Natural killer cell treated with Interleukin-12 subunit alpha and Interleukin-12 subunit beta and Interleukin-15 and Interleukin-18, amount 100 ng/mL, for 72 hours (primary cell): ENCODE measurements at regions not wholly inside any gene's neighbourhood (a gene's known extent, or its start where the extent isn't known, plus 50 kb on each side); places are given as distances from the start of the nearest gene placed in this dataset.
A peak's percentile ranks its signal among the peaks of the same experiment; 100 is the strongest.

ENCODE experiments used
- ATAC-seq, 2 donors: fragments of 150-1000 bp; cut with Tn5 transposase in 1 of 2; sonication (Bioruptor Pico), chemical (Tn5 transposase) in 1 of 2; 2 replicates each; pipeline ENCODE4 v1.10.0; 2021
- DNase-seq: peaks from one replicate; pipeline ENCODE4 v3.0.0; 2022; ENCODE audit warnings: low spot score
- H3K27ac Mint-ChIP-seq, 2 donors: 1 replicate in 1 of 2; 2 replicates in 1 of 2; pipeline ENCODE4 v1.8.0; 2022; ENCODE audit warnings: mixed read lengths in 2 of 2, mild to moderate bottlenecking in 1 of 2, moderate library complexity in 1 of 2
- H3K27me3 Mint-ChIP-seq, 2 donors: 1 replicate in 1 of 2; 2 replicates in 1 of 2; pipeline ENCODE4 v1.8.0; 2022; ENCODE audit warnings: mixed read lengths in 2 of 2
- H3K36me3 Mint-ChIP-seq: one replicate; pipeline ENCODE4 v1.8.0; 2022; ENCODE audit warnings: mixed read lengths
- H3K4me1 Mint-ChIP-seq, 2 donors: 1 replicate in 1 of 2; 2 replicates in 1 of 2; pipeline ENCODE4 v1.8.0; 2022; ENCODE audit warnings: low read depth in 2 of 2, mixed read lengths in 2 of 2, mild to moderate bottlenecking in 1 of 2
- H3K4me3 Mint-ChIP-seq: one replicate; pipeline ENCODE4 v1.8.0; 2022; ENCODE audit warnings: mixed read lengths
- H3K9me3 Mint-ChIP-seq: 2 replicates; pipeline ENCODE4 v1.8.0; 2022; ENCODE audit warnings: mixed read lengths

DNA sequence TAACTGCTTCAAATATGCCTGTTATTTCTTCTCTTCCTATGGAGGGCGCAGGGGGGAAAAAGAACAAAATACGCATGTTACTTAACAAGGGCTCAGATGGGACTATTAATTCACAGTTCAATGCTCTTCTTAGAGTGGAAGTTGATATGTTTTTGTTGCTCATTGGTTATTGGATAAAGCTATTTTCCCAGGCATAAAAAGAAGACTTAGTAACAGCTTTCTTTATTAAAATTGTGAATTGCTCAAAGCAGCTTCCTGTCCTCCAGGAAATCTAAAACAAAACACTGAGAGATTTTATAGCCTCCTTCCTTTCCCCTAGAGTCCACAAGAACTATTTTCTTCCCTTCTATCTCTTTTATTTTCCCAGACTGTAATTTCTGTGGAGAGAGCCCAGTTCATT, 180.8 kb downstream of the SH3BP4 start:
- no peak for DNase-seq
- no peaks in the 10 kb centered on the region for H3K9me3 Mint-ChIP-seq
- H3K36me3 Mint-ChIP-seq, result no peaks in the 10 kb centered on the region
- H3K4me3 Mint-ChIP-seq, result no peak overlapping the region
- no peak for ATAC-seq
- H3K27ac Mint-ChIP-seq, result no peak overlapping the region
- peaks cover 0 to 5% of the 10 kb centered on the region in 2 donors for H3K4me1 Mint-ChIP-seq
- H3K27me3 Mint-ChIP-seq, result peaks cover 22 to 30% of the 10 kb centered on the region in 2 donors

DNA sequence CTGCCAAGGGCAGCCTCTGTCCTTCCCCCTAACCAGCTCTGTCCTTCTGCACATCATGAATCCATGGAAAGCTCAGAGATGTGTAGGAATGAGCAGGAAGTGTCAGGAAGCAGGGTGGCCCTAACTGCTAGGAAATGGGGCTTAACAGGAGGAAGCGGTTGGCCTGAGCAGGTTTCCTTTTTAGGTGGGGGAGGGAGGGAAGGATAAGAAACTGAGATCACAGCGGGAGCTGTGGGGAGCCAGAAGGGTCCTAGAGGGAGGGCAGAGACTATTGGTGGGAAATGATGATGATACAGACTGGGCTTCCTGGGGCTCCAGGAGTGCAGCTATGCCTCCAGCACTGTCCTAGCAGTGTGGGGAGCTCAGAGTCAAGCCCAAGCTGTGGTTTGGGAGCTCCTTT, 182.0 kb downstream of the SH3BP4 start:
- Mint-ChIP-seq H3K36me3 (no peaks in the 10 kb centered on the region), H3K4me1 (peaks cover 0 to 5% of the 10 kb centered on the region in 2 donors), H3K4me3 (no peak overlapping the region), H3K27ac (no peak overlapping the region), H3K27me3 (peaks cover 19 to 30% of the 10 kb centered on the region in 2 donors), H3K9me3 (no peaks in the 10 kb centered on the region)
- ATAC-seq, result peak in 1 of 2 donors; percentile 40
- DNase-seq, result no peak

DNA sequence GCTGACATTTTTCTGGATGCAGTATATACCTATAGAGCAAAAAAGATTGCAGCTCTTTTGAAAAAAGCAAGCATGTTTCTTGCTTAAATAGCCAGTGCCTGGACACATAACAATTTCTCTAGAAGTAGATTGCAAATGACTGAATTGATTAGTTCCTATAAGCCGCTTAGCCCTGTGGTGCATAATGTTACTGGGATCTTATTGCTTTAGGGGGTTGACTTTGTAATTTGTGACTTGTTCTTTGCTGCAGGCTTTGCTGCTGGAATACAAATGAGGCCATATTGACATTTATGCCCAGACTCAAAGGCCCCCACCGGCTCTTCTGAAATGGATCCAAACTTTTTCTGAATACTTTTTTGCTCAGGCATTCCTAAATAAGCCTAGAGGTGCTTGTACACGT, 182.6 kb downstream of the SH3BP4 start:
- Mint-ChIP-seq H3K27ac (no peak overlapping the region), H3K4me3 (no peak overlapping the region), H3K4me1 (peaks cover 0 to 5% of the 10 kb centered on the region in 2 donors), H3K27me3 (peaks cover 19 to 30% of the 10 kb centered on the region in 2 donors), H3K36me3 (no peaks in the 10 kb centered on the region), H3K9me3 (no peaks in the 10 kb centered on the region)
- no peak for ATAC-seq
- no peak for DNase-seq

DNA sequence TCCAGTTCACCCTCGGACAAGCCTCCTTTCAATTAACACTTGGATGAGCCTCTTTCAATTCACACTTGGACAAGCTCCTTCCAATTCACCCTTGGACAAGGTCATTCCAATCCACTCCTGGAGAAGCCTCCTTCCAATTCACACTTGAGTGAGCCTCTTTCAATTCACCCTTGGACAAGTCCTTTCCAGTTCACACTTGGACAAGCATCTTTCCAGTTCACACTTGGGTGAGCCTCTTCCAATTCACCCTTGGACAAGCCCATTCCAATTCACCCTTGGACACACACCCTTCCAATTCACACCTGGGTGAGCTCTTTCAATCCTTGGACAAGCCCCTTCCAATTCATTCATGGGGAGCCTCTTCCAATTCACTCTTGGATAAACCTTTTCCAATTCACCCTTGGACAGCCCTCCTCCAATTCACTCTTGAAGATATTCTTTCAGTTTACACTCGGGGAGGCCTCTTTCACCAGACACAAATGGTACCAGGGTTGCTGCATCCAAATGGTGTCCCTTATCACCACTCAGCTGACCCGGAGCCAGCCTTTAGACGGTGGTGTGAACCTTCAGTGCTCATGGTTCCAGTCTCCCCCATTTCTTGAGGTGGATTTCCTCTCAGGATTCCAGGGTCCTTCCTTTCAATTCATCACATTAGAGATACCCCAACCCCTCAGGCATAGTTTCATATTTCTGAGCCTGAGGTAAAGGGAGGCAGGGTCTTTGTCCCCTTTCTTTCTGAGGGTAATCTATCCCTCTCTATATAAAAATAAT, 183.6 kb downstream of the SH3BP4 start:
- ATAC-seq, result no peak
- Mint-ChIP-seq H3K9me3 (no peaks in the 10 kb centered on the region), H3K4me1 (peaks cover 0 to 5% of the 10 kb centered on the region in 2 donors), H3K36me3 (no peaks in the 10 kb centered on the region), H3K27ac (no peak overlapping the region), H3K4me3 (no peak overlapping the region), H3K27me3 (peaks cover 19 to 35% of the 10 kb centered on the region in 2 donors)
- no peak for DNase-seq

DNA sequence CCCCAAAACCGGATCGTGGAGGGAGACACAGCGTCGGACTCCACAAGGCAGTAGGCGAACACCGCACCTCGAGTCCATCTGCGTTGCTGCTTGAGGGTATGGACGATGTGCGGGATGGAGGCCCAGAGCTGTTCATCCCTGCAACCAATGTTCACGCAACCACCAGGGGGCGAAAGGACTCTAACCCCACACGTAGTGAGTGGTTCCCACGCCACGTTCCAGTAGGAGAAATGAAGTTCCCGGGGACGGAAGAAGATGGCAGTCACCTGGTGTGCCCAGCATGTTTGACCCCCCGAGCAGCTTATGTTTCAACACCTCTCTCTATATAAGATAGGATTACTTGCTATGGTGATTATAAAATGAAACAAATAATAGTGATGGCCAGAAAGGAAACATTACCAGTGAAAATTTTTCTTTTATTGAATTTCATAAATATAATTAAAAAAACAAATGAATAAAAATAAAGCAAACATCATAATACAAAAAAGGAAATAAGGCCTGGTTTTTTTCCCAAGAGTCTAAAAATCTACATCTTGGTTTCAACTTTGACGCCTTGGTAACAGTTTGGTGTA, 184.3 kb downstream of the SH3BP4 start:
- no peak overlapping the region for H3K4me3 Mint-ChIP-seq
- no peaks in the 10 kb centered on the region for H3K36me3 Mint-ChIP-seq
- H3K27me3 Mint-ChIP-seq, result peaks cover 20 to 36% of the 10 kb centered on the region in 2 donors
- DNase-seq (no peak), ATAC-seq (no peak)
- H3K27ac Mint-ChIP-seq, result no peak overlapping the region
- H3K9me3 Mint-ChIP-seq, result no peaks in the 10 kb centered on the region
- H3K4me1 Mint-ChIP-seq, result peaks cover 0 to 5% of the 10 kb centered on the region in 2 donors

- ATAC-seq (no peak), DNase-seq (no peak)
- H3K4me3 Mint-ChIP-seq, result no peak overlapping the region
- H3K27me3 Mint-ChIP-seq, result peaks cover 23 to 45% of the 10 kb centered on the region in 2 donors
- peaks cover 0 to 5% of the 10 kb centered on the region in 2 donors for H3K4me1 Mint-ChIP-seq
- no peak overlapping the region for H3K27ac Mint-ChIP-seq
- no peaks in the 10 kb centered on the region for H3K36me3 Mint-ChIP-seq
- H3K9me3 Mint-ChIP-seq, result no peaks in the 10 kb centered on the region
Measured at GRCh38 chr2:235138339-235138738, 186.5 kb downstream of the SH3BP4 start.

DNA sequence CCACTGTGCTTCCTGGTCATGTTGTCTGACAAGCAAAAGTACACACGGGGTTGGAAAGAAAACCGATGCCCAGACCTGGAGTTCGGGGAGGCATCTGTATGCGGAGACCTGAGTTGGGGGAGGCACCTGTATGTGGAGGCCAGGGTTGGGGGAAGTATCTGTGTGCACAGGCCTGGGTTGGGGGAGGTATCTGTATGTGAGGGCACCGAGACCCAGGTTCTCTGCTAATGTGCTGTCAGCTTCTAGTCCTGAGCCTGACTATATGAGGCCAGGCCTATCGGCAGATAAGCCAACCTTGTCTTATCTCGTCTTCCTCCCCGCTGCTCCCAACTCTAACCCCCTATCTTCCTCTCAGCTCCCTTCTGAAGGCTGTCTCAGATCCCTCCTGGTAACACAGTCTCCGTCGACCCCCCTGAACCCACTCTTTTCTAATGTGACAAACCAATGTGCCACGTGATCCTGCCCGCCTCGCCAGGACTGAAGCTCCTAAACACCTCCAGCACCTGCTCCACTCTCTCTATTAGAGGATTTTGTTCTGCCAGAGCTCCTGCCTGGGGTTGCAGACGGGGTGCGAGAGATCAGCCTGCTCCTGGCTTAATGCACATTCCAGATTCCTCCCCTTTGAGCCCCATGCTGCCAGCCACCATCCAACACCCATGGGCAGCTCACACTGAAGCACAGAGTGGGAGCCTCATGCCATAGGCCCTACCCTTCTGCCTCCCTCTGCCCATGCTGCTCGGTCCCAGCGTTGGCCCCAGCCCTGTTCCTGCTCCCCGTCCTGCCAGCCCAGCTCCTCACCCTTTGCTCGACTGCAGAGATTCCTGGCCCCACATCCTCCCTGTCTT, 188.4 kb downstream of the SH3BP4 start:
- peak; percentile 31 to 56 for ATAC-seq
- H3K27ac Mint-ChIP-seq, result no peak overlapping the region

GRCh38 chr2:235140801-235141081, 188.9 kb downstream of the SH3BP4 start:
- no peak overlapping the region for H3K4me3 Mint-ChIP-seq
- no peaks in the 10 kb centered on the region for H3K9me3 Mint-ChIP-seq
- H3K27ac Mint-ChIP-seq, result no peak overlapping the region
- DNase-seq (no peak), ATAC-seq (peak; percentile 28 to 52)
- no peaks in the 10 kb centered on the region for H3K36me3 Mint-ChIP-seq
- peaks cover 16 to 35% of the 10 kb centered on the region in 2 donors for H3K27me3 Mint-ChIP-seq
- peaks cover 0 to 4% of the 10 kb centered on the region in 2 donors for H3K4me1 Mint-ChIP-seq

More for the DNA sequence above, 188.4 kb downstream of the SH3BP4 start:
- Mint-ChIP-seq H3K4me3 (no peak overlapping the region), H3K27me3 (peaks cover 22 to 41% of the 10 kb centered on the region in 2 donors), H3K36me3 (no peaks in the 10 kb centered on the region), H3K4me1 (peaks cover 0 to 5% of the 10 kb centered on the region in 2 donors), H3K9me3 (no peaks in the 10 kb centered on the region)
- no peak for DNase-seq

- Mint-ChIP-seq H3K27ac (no peak overlapping the region), H3K4me3 (no peak overlapping the region), H3K4me1 (no peaks in the 10 kb centered on the region), H3K27me3 (peaks cover 16 to 37% of the 10 kb centered on the region in 2 donors), H3K36me3 (no peaks in the 10 kb centered on the region), H3K9me3 (no peaks in the 10 kb centered on the region)
- ATAC-seq (no peak), DNase-seq (no peak)
Measured at GRCh38 chr2:235141411-235142128, 189.8 kb downstream of the SH3BP4 start.

GRCh38 chr2:235142601-235143000, 190.8 kb downstream of the SH3BP4 start:
- no peak overlapping the region for H3K27ac Mint-ChIP-seq
- peaks cover 16 to 37% of the 10 kb centered on the region in 2 donors for H3K27me3 Mint-ChIP-seq
- H3K9me3 Mint-ChIP-seq, result no peaks in the 10 kb centered on the region
- DNase-seq, result no peak
- H3K4me3 Mint-ChIP-seq, result no peak overlapping the region
- H3K4me1 Mint-ChIP-seq, result no peaks in the 10 kb centered on the region
- no peak for ATAC-seq
- H3K36me3 Mint-ChIP-seq, result no peaks in the 10 kb centered on the region

GRCh38 chr2:235143789-235144188, 192.0 kb downstream of the SH3BP4 start:
- no peak for DNase-seq
- Mint-ChIP-seq H3K27ac (no peak overlapping the region), H3K4me1 (no peaks in the 10 kb centered on the region), H3K9me3 (no peaks in the 10 kb centered on the region), H3K27me3 (peaks cover 16 to 44% of the 10 kb centered on the region in 2 donors), H3K36me3 (no peaks in the 10 kb centered on the region), H3K4me3 (no peak overlapping the region)
- no peak for ATAC-seq

GRCh38 chr2:235144291-235144690, 192.5 kb downstream of the SH3BP4 start:
- Mint-ChIP-seq H3K27me3 (peaks cover 16 to 46% of the 10 kb centered on the region in 2 donors), H3K4me3 (no peak overlapping the region), H3K27ac (no peak overlapping the region), H3K4me1 (no peaks in the 10 kb centered on the region), H3K36me3 (no peaks in the 10 kb centered on the region), H3K9me3 (no peaks in the 10 kb centered on the region)
- no peak for ATAC-seq
- no peak for DNase-seq

GRCh38 chr2:235146206-235146605, 194.4 kb downstream of the SH3BP4 start:
- Mint-ChIP-seq H3K4me1 (no peaks in the 10 kb centered on the region), H3K36me3 (no peaks in the 10 kb centered on the region), H3K9me3 (no peaks in the 10 kb centered on the region), H3K27ac (no peak overlapping the region), H3K27me3 (peaks cover 15 to 47% of the 10 kb centered on the region in 2 donors), H3K4me3 (no peak overlapping the region)
- DNase-seq (no peak), ATAC-seq (no peak)
